ENCODE measurements at regions not wholly inside any gene's neighbourhood (a gene's known extent, or its start where the extent isn't known, plus 50 kb on each side); places are given as distances from the start of the nearest gene placed in this dataset.

GRCh38 chr13:34628209-34628682 lies 313.8 kb upstream of the NBEA start:
- H3K4me2 ChIP-seq (ENCODE audit: low read depth, low read length, poor library complexity, severe bottlenecking) = no peak overlapping the region
- H3K4me3 ChIP-seq (ENCODE audit: low read length, poor library complexity, severe bottlenecking) = no peak overlapping the region
- no peaks in the 10 kb centered on the region for H3F3A ChIP-seq (ENCODE audit: low read depth)
- no peaks in the 10 kb centered on the region for H3K9me2 ChIP-seq (replicated peaks; ENCODE audit: low read depth, low read length)
- no peaks in the 10 kb centered on the region for H3K4me1 ChIP-seq (ENCODE audit: insufficient read depth, low read length, poor library complexity, severe bottlenecking)
- H3K27me3 ChIP-seq (ENCODE audit: insufficient read depth, low read length, poor library complexity, severe bottlenecking) = no peaks in the 10 kb centered on the region
- no peak overlapping the region for H2AFZ ChIP-seq (ENCODE audit: low read length)
- no peak overlapping the region for H3K9ac ChIP-seq (ENCODE audit: low read depth, low read length, poor library complexity, severe bottlenecking)
- H3K36me3 ChIP-seq (ENCODE audit: insufficient read depth, low read length) = no peaks in the 10 kb centered on the region
- H3K9me3 ChIP-seq (ENCODE audit: insufficient read depth, low read depth, low read length) = no peaks in the 10 kb centered on the region; the same call in 1 of the 2 replicates
- no peaks in the 10 kb centered on the region for H3K79me2 ChIP-seq (ENCODE audit: insufficient read depth, low read length)
- no peak for TF ChIP-seq CTCF (conservative IDR thresholded peaks at IDR 0.05; ENCODE audit: low read length)
- TF ChIP-seq EZH2phosphoT487 (IDR thresholded peaks at IDR 0.05; ENCODE audit: borderline replicate concordance) = no peak
- no peaks in the 10 kb centered on the region for H4K20me1 ChIP-seq (ENCODE audit: insufficient read depth, low read length, poor library complexity, severe bottlenecking)

GRCh38 chr13:34634448-34634847 lies 307.6 kb upstream of the NBEA start:
- Histone ChIP-seq H2AFZ (ENCODE audit: low read length) (no peak overlapping the region), H3K4me2 (ENCODE audit: low read depth, low read length, poor library complexity, severe bottlenecking) (no peak overlapping the region), H3K36me3 (ENCODE audit: insufficient read depth, low read length) (no peaks in the 10 kb centered on the region), H4K20me1 (ENCODE audit: insufficient read depth, low read length, poor library complexity, severe bottlenecking) (no peaks in the 10 kb centered on the region), H3K4me1 (ENCODE audit: insufficient read depth, low read length, poor library complexity, severe bottlenecking) (no peaks in the 10 kb centered on the region), H3K79me2 (ENCODE audit: insufficient read depth, low read length) (no peaks in the 10 kb centered on the region), H3K9ac (ENCODE audit: low read depth, low read length, poor library complexity, severe bottlenecking) (no peak overlapping the region), H3K9me3 (ENCODE audit: insufficient read depth, low read depth, low read length) (0 out of 2 replicates have a peak, but pooled peaks cover 3% of the 10 kb centered on the region), H3K27me3 (ENCODE audit: insufficient read depth, low read length, poor library complexity, severe bottlenecking) (no peaks in the 10 kb centered on the region), H3K9me2 (replicated peaks; ENCODE audit: low read depth, low read length) (no peaks in the 10 kb centered on the region), H3K4me3 (ENCODE audit: low read length, poor library complexity, severe bottlenecking) (no peak overlapping the region), H3F3A (ENCODE audit: low read depth) (no peaks in the 10 kb centered on the region)
- TF ChIP-seq CTCF (conservative IDR thresholded peaks at IDR 0.05; ENCODE audit: low read length) (no peak), EZH2phosphoT487 (IDR thresholded peaks at IDR 0.05; ENCODE audit: borderline replicate concordance) (no peak)

- no peak for TF ChIP-seq CTCF (conservative IDR thresholded peaks at IDR 0.05; ENCODE audit: low read length)
- TF ChIP-seq EZH2phosphoT487 (IDR thresholded peaks at IDR 0.05; ENCODE audit: borderline replicate concordance) = no peak
- no peaks in the 10 kb centered on the region for H3K9me2 ChIP-seq (replicated peaks; ENCODE audit: low read depth, low read length)
- H3K79me2 ChIP-seq (ENCODE audit: insufficient read depth, low read length) = no peaks in the 10 kb centered on the region
- 0 out of 2 replicates have a peak, but pooled peaks cover 3% of the 10 kb centered on the region for H3K9me3 ChIP-seq (ENCODE audit: insufficient read depth, low read depth, low read length)
- H3K9ac ChIP-seq (ENCODE audit: low read depth, low read length, poor library complexity, severe bottlenecking) = no peak overlapping the region
- no peaks in the 10 kb centered on the region for H3F3A ChIP-seq (ENCODE audit: low read depth)
- H2AFZ ChIP-seq (ENCODE audit: low read length) = no peak overlapping the region
- no peaks in the 10 kb centered on the region for H3K27me3 ChIP-seq (ENCODE audit: insufficient read depth, low read length, poor library complexity, severe bottlenecking)
- H3K36me3 ChIP-seq (ENCODE audit: insufficient read depth, low read length) = no peaks in the 10 kb centered on the region
- H3K4me1 ChIP-seq (ENCODE audit: insufficient read depth, low read length, poor library complexity, severe bottlenecking) = no peaks in the 10 kb centered on the region
- H3K4me2 ChIP-seq (ENCODE audit: low read depth, low read length, poor library complexity, severe bottlenecking) = no peak overlapping the region
- no peak overlapping the region for H3K4me3 ChIP-seq (ENCODE audit: low read length, poor library complexity, severe bottlenecking)
- H4K20me1 ChIP-seq (ENCODE audit: insufficient read depth, low read length, poor library complexity, severe bottlenecking) = no peaks in the 10 kb centered on the region
Observed at GRCh38 chr13:34637138-34637537, 304.9 kb upstream of the NBEA start.
